ENCODE measurements at regions not wholly inside any gene's neighbourhood (a gene's known extent, or its start where the extent isn't known, plus 50 kb on each side); places are given as distances from the start of the nearest gene placed in this dataset.

GRCh38 chr2:5070257-5070656, 621.9 kb upstream of the SOX11 start:
- no peak for DNase-seq (ENCODE audit: low spot score)

GRCh38 chr2:5074733-5075132, 617.5 kb upstream of the SOX11 start:
- no peak for DNase-seq (ENCODE audit: low spot score)

GRCh38 chr2:5076599-5076998, 615.6 kb upstream of the SOX11 start:
- no peak for DNase-seq (ENCODE audit: low spot score)

GRCh38 chr2:5077479-5078089, 614.6 kb upstream of the SOX11 start:
- no peak for DNase-seq (ENCODE audit: low spot score)

GRCh38 chr2:5083402-5083801, 608.8 kb upstream of the SOX11 start:
- no peak for DNase-seq (ENCODE audit: low spot score)

DNA sequence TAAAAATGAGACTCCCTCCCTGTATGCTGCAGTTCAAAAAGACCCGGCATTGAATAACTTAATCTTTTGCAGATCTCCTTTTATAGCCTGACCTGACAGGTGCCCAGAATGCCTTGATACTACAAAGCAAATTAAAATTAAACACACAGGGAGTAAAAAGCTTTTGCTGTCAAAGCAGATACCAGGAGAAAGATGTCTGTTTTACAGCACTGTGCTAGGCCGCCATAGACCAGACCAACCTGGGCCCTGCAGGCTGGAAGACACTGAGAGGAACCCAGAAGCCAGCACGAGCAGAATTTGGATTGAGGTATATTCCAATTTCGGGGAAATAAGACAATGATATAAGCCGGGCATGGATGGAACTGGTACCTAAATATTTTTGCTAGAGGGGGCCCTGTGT, 602.8 kb upstream of the SOX11 start:
- no peak for DNase-seq (ENCODE audit: low spot score)

GRCh38 chr2:5093056-5093455, 599.1 kb upstream of the SOX11 start:
- no peak for DNase-seq (ENCODE audit: low spot score)

GRCh38 chr2:5093518-5093917, 598.7 kb upstream of the SOX11 start:
- DNase-seq (ENCODE audit: low spot score), result no peak

- DNase-seq (ENCODE audit: low spot score), result no peak
These were observed 598.0 kb upstream of the SOX11 start for GRCh38 chr2:5094192-5094591.

- no peak for DNase-seq (ENCODE audit: low spot score)
These were observed 593.9 kb upstream of the SOX11 start for GRCh38 chr2:5098286-5098685.

- no peak for DNase-seq (ENCODE audit: low spot score)
These were observed 589.4 kb upstream of the SOX11 start for GRCh38 chr2:5102823-5103222.

DNA sequence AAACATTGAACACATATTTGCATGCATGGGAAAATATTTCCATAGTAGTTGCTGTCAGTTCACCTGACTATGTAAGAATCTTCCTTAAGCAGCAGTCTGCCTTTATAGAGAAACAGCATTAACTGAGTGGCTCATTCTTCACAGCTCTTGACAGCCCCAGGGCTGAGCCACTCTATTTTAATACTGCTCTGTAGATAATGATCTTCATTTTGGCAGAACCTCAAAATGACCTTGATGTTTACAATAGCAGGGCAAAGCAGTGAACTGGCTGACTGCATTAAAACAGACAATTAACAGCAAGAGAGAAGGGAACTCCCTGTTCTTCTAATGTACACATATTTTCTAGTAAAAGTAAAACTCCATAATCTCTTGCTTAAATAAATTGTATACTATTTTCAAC, 580.6 kb upstream of the SOX11 start:
- no peak for DNase-seq (ENCODE audit: low spot score)

- no peak for DNase-seq (ENCODE audit: low spot score)
These were observed 573.1 kb upstream of the SOX11 start for GRCh38 chr2:5119046-5119445.

DNA sequence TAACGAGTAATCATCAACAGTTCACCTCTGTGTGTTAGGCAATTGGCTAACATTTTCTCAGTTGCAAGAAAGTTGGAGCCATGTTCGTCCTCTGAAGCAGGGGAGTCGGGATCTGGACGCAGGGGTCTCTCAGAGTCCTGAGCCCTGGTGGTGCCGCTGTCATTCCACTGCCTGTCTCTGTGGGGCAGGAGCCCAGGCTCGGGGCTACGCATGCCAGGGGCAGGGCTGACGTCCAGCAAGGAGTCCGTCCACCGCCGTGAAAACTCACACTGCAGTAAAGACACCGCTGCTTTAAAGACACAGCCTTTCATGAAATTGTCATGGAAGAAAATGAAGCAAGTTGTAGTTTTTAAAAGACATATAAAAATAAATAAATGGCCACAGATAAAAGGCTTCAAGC, 571.1 kb upstream of the SOX11 start:
- DNase-seq (ENCODE audit: low spot score), result no peak

- no peak for DNase-seq (ENCODE audit: low spot score)
These were observed 570.5 kb upstream of the SOX11 start for GRCh38 chr2:5121642-5122041.

GRCh38 chr2:5123582-5124196, 568.5 kb upstream of the SOX11 start:
- DNase-seq (ENCODE audit: low spot score), result no peak

- DNase-seq (ENCODE audit: low spot score), result no peak
These were observed 567.0 kb upstream of the SOX11 start for GRCh38 chr2:5125017-5125730.

DNA sequence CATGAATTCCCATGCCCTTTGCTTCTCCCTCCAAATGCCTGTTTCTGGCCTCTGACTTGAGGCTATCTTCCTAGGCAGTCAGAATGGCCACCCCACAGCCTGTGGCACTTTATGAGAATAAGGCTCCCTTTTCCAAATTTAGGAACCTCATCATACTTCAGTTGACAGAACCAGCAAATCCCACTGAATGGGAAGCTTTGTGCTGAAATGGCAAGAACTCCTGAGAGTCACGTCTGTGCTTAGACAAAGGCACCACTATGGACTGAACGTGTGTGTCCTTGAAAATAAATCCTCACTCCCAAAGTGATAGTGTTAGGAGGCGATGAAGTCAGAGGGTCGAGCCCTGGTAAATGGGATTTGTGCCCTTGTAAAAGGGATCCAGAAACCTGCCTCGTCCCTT, 559.9 kb upstream of the SOX11 start:
- DNase-seq (ENCODE audit: low spot score), result no peak

DNA sequence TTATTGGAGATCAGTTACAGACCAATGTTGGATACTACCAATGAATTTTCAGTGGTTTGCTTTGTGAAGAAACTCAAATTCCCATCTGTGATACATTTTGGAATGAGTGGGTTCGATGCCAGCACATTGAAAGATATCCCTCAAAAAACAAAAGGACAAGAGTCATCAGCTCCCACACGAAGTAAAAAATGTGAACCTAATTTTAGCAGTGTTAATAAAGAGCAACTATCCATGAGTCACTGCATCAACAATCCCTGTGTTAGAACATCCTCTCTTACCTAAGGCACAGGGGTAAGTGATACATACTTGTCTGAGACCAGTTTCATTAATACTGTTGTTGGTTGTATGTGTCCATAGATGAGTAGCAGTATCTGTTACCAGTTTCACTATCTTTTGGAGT, 551.8 kb upstream of the SOX11 start:
- DNase-seq (ENCODE audit: low spot score), result no peak

DNA sequence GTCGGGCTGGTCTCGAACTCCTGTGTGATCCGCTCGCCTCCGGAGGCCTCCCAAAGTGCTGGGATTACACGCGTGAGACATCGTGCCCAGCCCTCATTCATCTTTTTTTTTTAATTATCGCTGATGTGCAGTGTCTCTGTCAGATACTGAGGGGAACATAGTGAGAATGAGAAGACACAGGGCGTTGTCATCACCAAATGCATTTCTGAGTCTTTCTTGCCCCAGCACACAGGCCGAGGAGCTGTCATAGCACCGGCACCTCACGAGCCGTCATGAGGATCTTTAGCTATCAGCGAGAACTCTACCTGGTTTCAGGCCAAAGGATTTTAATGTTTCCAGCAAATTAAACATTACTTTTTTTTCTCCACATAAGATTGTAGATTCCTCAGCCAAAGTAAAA, 548.0 kb upstream of the SOX11 start:
- DNase-seq (ENCODE audit: low spot score), result no peak

DNA sequence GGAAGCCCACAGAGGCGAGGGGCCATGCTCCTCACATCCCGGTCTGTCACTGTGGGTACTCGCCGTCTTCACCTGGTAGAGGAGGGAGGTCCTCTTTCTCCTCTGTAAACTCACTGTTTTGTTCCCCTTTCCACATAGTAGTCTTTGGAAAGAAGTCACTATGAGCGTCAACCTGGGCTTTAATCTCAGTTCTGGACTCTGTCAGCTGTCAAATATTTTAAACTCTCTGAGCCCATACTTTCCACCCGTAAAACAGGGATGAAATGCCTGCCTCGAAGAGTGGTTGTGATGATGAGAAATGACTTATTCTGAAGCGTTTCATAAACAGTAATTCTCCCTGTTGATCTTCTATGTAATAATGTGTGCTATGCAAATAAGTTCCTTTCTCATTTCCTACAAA, 547.1 kb upstream of the SOX11 start:
- DNase-seq (ENCODE audit: low spot score), result no peak

GRCh38 chr2:5145801-5146200, 546.4 kb upstream of the SOX11 start:
- DNase-seq (ENCODE audit: low spot score), result no peak

DNA sequence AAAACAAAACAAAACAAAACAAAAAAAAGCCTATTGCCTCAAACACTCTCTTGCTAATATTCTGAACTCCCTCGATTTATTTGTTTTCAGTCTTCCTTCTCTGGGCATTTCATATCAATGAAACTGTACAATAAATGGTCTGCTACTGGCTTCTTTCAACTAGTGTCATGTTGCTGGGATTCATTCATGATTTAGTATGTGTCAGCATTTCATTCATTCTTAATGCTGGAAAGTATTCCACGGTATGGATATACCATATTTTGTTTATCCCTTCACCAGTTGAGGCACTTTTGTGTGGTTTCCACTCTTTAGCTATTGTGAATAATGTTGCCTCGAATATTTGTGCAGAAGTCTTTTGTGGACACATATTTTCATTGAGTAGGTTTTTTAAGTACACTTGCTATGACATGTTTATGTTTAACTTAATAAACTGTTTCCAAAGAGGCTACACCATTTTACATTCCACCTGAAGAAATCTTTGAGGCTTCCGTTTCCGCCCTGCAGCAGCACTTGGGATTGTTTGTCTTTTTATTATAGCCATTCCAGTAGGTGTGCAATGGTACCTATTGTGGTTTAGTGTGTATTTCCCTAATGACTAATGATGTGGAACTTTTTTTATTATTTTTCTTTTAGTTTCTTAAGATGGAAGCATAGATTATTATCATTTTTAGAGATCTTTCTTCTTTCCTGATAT, 543.6 kb upstream of the SOX11 start:
- DNase-seq (ENCODE audit: low spot score), result no peak

All from HuH-7 (cell line).